Nephron progenitor cell (in vitro differentiated cells): ENCODE measurements at regions not wholly inside any gene's neighbourhood (a gene's known extent, or its start where the extent isn't known, plus 50 kb on each side); places are given as distances from the start of the nearest gene placed in this dataset.

Experiments used
- DNase-seq: peaks from one replicate; pipeline ENCODE4 v3.0.0; 2021
- H3K27ac Mint-ChIP-seq: 2 replicates; pipeline ENCODE4 v1.8.0; 2021; ENCODE audit warnings: mild to moderate bottlenecking, moderate library complexity, mixed read lengths
- H3K27me3 Mint-ChIP-seq: 2 replicates; pipeline ENCODE4 v1.8.0; 2021; ENCODE audit warnings: mild to moderate bottlenecking, low read depth, mixed read lengths; ENCODE audit not compliant: poor library complexity
- H3K36me3 Mint-ChIP-seq: 2 replicates; pipeline ENCODE4 v1.8.0; 2021; ENCODE audit warnings: low read depth, mixed read lengths
- H3K4me1 Mint-ChIP-seq: 2 replicates; pipeline ENCODE4 v1.8.0; 2021; ENCODE audit warnings: mixed read lengths
- H3K4me3 Mint-ChIP-seq: 2 replicates; pipeline ENCODE4 v1.8.0; 2021; ENCODE audit warnings: mild to moderate bottlenecking, moderate library complexity, mixed read lengths
- H3K9me3 Mint-ChIP-seq: 2 replicates; pipeline ENCODE4 v1.8.0; 2021; ENCODE audit warnings: mild to moderate bottlenecking, moderate library complexity, mixed read lengths
- TF ChIP-seq, protein P1 (sequence below): fragments of 200-600 bp; sonication (generic); IDR thresholded peaks from 2 replicates; pipeline ENCODE4 v1.5.0; 2021; ENCODE audit warnings: antibody characterized with exemption

DNA sequence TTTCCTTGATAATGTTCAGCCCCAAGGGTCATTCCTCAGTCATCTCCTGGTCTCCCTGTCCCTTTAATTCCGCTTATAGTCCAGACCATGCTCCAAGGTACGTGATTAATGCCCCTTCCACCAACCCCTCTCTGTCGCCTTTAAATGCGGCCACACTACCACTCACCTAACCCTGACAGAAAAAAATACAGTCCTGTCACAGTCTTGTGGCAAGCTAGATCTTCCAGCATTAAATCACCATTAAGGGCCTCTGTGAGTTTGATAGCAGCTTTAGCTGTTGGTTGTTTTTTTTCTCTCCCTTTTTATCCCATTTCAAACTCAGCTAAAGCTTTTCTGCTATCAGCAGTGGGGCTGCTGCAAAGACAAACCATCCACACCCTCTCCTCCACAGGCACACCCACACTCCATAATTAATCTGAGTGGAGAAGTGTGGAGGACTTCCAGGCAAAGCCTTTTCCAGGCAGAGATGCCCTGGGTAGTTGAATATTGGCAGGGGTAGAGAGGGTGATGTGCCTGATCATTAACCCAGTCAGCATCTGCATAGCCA lies 522.7 kb upstream of the CLINT1 start:
- Mint-ChIP-seq H3K4me3 (no peak overlapping the region), H3K36me3 (no peaks in the 10 kb centered on the region), H3K27ac (peak overlapping the region; percentile 75), H3K27me3 (no peaks in the 10 kb centered on the region), H3K4me1 (peaks cover 27% of the 10 kb centered on the region), H3K9me3 (peaks cover 22% of the 10 kb centered on the region)
- DNase-seq = no peak
- TF ChIP-seq, protein P1, sequence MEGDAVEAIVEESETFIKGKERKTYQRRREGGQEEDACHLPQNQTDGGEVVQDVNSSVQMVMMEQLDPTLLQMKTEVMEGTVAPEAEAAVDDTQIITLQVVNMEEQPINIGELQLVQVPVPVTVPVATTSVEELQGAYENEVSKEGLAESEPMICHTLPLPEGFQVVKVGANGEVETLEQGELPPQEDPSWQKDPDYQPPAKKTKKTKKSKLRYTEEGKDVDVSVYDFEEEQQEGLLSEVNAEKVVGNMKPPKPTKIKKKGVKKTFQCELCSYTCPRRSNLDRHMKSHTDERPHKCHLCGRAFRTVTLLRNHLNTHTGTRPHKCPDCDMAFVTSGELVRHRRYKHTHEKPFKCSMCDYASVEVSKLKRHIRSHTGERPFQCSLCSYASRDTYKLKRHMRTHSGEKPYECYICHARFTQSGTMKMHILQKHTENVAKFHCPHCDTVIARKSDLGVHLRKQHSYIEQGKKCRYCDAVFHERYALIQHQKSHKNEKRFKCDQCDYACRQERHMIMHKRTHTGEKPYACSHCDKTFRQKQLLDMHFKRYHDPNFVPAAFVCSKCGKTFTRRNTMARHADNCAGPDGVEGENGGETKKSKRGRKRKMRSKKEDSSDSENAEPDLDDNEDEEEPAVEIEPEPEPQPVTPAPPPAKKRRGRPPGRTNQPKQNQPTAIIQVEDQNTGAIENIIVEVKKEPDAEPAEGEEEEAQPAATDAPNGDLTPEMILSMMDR = no peak

DNA sequence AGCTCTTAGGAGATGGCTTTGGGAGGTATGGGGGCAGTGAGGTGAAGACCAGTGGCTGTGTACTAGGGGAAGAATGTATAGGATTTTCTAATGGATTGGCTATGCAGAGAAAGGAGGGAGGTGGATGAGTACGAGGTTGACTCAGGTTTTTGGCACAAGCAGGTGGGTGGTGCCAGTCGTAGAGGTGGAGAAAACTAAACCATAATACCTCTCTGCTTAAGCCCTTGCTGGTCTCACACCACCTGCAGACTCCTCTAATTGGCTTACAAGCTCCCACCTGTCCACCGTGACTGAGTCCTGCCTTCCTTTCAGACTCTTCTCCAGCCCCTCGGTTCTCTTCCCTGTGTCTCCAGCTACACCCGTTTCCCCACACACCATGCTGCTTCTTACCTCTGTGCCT lies 521.7 kb upstream of the CLINT1 start:
- no peak for DNase-seq
- H3K9me3 Mint-ChIP-seq = peaks cover 17% of the 10 kb centered on the region
- TF ChIP-seq, protein P1 = no peak
- H3K27me3 Mint-ChIP-seq = no peaks in the 10 kb centered on the region
- no peak overlapping the region for H3K4me3 Mint-ChIP-seq
- no peak overlapping the region for H3K27ac Mint-ChIP-seq
- peaks cover 27% of the 10 kb centered on the region for H3K4me1 Mint-ChIP-seq
- H3K36me3 Mint-ChIP-seq = no peaks in the 10 kb centered on the region

DNA sequence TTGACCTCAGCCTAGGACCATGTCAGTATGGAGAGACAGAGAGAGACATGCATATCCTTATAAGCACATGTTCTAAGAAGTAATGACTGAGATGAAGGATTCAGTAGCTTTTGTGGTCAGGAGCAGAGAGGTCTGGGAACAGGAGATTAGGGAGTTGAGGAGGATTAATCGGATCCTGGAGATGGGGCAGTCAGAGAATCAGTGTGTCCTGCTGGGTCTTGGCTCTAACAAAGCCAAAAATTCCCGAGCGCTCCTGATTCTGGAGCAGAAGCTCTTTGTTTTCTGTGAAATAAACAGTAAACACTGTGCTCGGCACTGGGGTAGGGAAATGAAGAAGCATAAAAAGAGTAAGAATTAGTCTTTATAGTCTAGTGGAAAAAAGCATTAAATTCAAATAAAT lies 520.0 kb upstream of the CLINT1 start:
- TF ChIP-seq, protein P1 = no peak
- H3K4me3 Mint-ChIP-seq = no peak overlapping the region
- no peaks in the 10 kb centered on the region for H3K27me3 Mint-ChIP-seq
- H3K27ac Mint-ChIP-seq = no peak overlapping the region
- H3K9me3 Mint-ChIP-seq = peaks cover 6% of the 10 kb centered on the region
- peaks cover 29% of the 10 kb centered on the region for H3K4me1 Mint-ChIP-seq
- H3K36me3 Mint-ChIP-seq = no peaks in the 10 kb centered on the region
- no peak for DNase-seq

- Mint-ChIP-seq H3K9me3 (peaks cover 6% of the 10 kb centered on the region), H3K27ac (no peak overlapping the region), H3K27me3 (no peaks in the 10 kb centered on the region), H3K4me3 (no peak overlapping the region), H3K4me1 (peaks cover 26% of the 10 kb centered on the region), H3K36me3 (no peaks in the 10 kb centered on the region)
- no peak for DNase-seq
- TF ChIP-seq, protein P1 = no peak
These were observed 517.7 kb upstream of the CLINT1 start for GRCh38 chr5:158376679-158377078.

GRCh38 chr5:158375531-158375930 lies 516.6 kb upstream of the CLINT1 start:
- H3K36me3 Mint-ChIP-seq = no peaks in the 10 kb centered on the region
- no peaks in the 10 kb centered on the region for H3K27me3 Mint-ChIP-seq
- no peak overlapping the region for H3K27ac Mint-ChIP-seq
- TF ChIP-seq, protein P1 = no peak
- H3K4me3 Mint-ChIP-seq = no peak overlapping the region
- peaks cover 15% of the 10 kb centered on the region for H3K4me1 Mint-ChIP-seq
- peaks cover 6% of the 10 kb centered on the region for H3K9me3 Mint-ChIP-seq
- DNase-seq = no peak

DNA sequence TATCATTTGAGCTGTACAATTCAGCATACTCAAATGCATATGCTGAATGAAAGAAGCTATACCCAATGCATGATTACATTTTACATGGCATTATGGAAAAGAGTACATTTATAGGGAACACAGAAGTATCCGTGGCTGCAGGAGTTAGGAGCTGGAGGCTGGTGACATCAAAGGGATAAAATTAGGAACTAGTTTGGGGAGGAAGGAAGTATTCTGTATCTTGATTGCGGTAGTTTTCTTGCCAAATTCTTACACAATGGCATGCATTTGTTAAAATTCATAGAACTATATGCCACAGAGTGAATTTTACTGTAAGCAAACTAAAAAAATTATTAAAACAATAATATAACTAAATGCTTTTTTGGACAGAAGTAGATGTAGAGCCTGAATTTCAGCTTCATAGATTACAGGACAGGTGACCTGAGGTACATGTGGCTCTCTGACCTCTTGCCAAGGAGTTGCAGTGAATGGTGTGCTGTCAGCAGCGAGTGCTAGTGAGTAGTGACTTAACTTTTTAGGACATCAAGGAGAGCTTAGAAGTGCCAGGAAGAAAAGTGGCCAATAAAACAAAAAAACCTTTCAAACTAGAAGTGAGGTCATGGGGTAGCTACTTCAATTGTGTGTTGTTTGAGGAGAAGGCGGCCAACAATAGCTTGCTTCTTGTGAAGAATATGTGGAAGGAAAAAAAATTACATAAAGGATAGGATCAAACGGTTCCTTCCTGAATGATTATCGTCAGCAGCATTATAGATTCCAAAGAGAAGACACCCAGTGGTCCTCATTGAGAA lies 514.9 kb upstream of the CLINT1 start:
- peaks cover 8% of the 10 kb centered on the region for H3K4me1 Mint-ChIP-seq
- TF ChIP-seq, protein P1 = no peak
- peaks cover 6% of the 10 kb centered on the region for H3K9me3 Mint-ChIP-seq
- H3K4me3 Mint-ChIP-seq = no peak overlapping the region
- no peaks in the 10 kb centered on the region for H3K36me3 Mint-ChIP-seq
- H3K27ac Mint-ChIP-seq = no peak overlapping the region
- H3K27me3 Mint-ChIP-seq = no peaks in the 10 kb centered on the region
- DNase-seq = no peak
